HEK293 (cell line): ENCODE measurements at regions not wholly inside any gene's neighbourhood (a gene's known extent, or its start where the extent isn't known, plus 50 kb on each side); places are given as distances from the start of the nearest gene placed in this dataset.

Source experiments
- CTCF ChIA-PET: fragments of 350-600 bp; formaldehyde crosslinking; extraction: SDS; loops from one replicate; lab custom pipeline; 2021; ENCODE audit warnings: antibody characterized with exemption; lab: Yijun Ruan, JAX
- POLR2A ChIA-PET: fragments of 300-600 bp; formaldehyde crosslinking; extraction: SDS; loops from one replicate; lab custom pipeline; 2020; ENCODE audit warnings: antibody characterized with exemption, inconsistent platforms; lab: Yijun Ruan, JAX
- H3K27ac ChIP-seq: fragments of 200-500 bp; sonication (Bioruptor generic); 2 replicates; pipeline ENCODE4 v1.5.1; 2014; ENCODE audit warnings: low read depth, low read length, control low read depth, inconsistent platforms; ENCODE audit errors: extremely low read depth
- H3K36me3 ChIP-seq, 2 experiments: fragments of 200-500 bp in 1 of 2; sonication (Bioruptor generic) in 1 of 2; 1 replicate in 1 of 2; 2 replicates in 1 of 2; pipeline ENCODE4 v1.5.1; 2014 to 2017; ENCODE audit warnings: inconsistent platforms in 2 of 2, low read length in 2 of 2; ENCODE audit not compliant: control insufficient read depth in 2 of 2, insufficient read depth in 1 of 2
- H3K4me1 ChIP-seq: fragments of 200-500 bp; sonication (Bioruptor generic); 2 replicates; pipeline ENCODE4 v1.5.1; 2014; ENCODE audit warnings: mild to moderate bottlenecking, low read length, inconsistent platforms; ENCODE audit not compliant: control insufficient read depth, insufficient read depth
- H3K4me3 ChIP-seq: 2 replicates; pipeline ENCODE4 v1.5.1; 2011; ENCODE audit warnings: low read depth, mild to moderate bottlenecking, control low read depth, low read length, moderate library complexity
- H3K9me3 ChIP-seq: fragments of 200-500 bp; sonication (Bioruptor generic); 2 replicates; pipeline ENCODE4 v1.5.1; 2014; ENCODE audit warnings: low read depth, low read length, inconsistent platforms; ENCODE audit not compliant: control insufficient read depth, insufficient read depth
- RBAK ChIP-seq: fragments of 450-650 bp; formaldehyde crosslinking; IDR thresholded peaks from 2 replicates; pipeline ENCODE4 v1.5.1; 2016; ENCODE audit warnings: missing biosample characterization, missing genetic modification characterization
- SP2 ChIP-seq: fragments of 450-650 bp; formaldehyde crosslinking; IDR thresholded peaks from 2 replicates; pipeline ENCODE4 v1.5.1; 2016; ENCODE audit warnings: missing biosample characterization, missing genetic modification characterization
- ZNF10 ChIP-seq: fragments of 450-650 bp; formaldehyde crosslinking; IDR thresholded peaks from 2 replicates; pipeline ENCODE4 v1.5.1; 2017; ENCODE audit warnings: missing biosample characterization, missing genetic modification characterization
- ZNF133 ChIP-seq: fragments of 450-650 bp; formaldehyde crosslinking; IDR thresholded peaks from 2 replicates; pipeline ENCODE4 v1.5.1; 2016; ENCODE audit warnings: missing biosample characterization, missing genetic modification characterization
- ZNF146 ChIP-seq: fragments of 450-650 bp; formaldehyde crosslinking; IDR thresholded peaks from 2 replicates; pipeline ENCODE4 v1.5.1; 2016; ENCODE audit warnings: missing biosample characterization, missing genetic modification characterization
- ZNF157 ChIP-seq: fragments of 450-650 bp; formaldehyde crosslinking; IDR thresholded peaks from 2 replicates; pipeline ENCODE4 v1.5.1; 2016; ENCODE audit warnings: missing biosample characterization, missing genetic modification characterization
- ZNF23 ChIP-seq: fragments of 450-650 bp; formaldehyde crosslinking; IDR thresholded peaks from 2 replicates; pipeline ENCODE4 v1.5.1; 2016; ENCODE audit warnings: missing biosample characterization, missing genetic modification characterization, borderline replicate concordance
- ZNF324 ChIP-seq: fragments of 450-650 bp; formaldehyde crosslinking; IDR thresholded peaks from 2 replicates; pipeline ENCODE4 v1.5.1; 2016; ENCODE audit warnings: missing biosample characterization, missing genetic modification characterization
- ZNF37A ChIP-seq: fragments of 450-650 bp; IDR thresholded peaks from 2 replicates; pipeline ENCODE4 v1.5.1; 2018; ENCODE audit warnings: missing biosample characterization, missing genetic modification characterization
- ZNF664 ChIP-seq: fragments of 450-650 bp; formaldehyde crosslinking; IDR thresholded peaks from 2 replicates; pipeline ENCODE4 v1.5.1; 2016; ENCODE audit warnings: missing biosample characterization, missing genetic modification characterization
- ZNF707 ChIP-seq: fragments of 450-650 bp; formaldehyde crosslinking; IDR thresholded peaks from 2 replicates; pipeline ENCODE4 v1.5.1; 2016; ENCODE audit warnings: missing biosample characterization, missing genetic modification characterization
- ZNF76 ChIP-seq: fragments of 450-650 bp; formaldehyde crosslinking; IDR thresholded peaks from 2 replicates; pipeline ENCODE4; 2016; ENCODE audit warnings: low read depth, missing biosample characterization, missing genetic modification characterization, borderline replicate concordance
- ZNF776 ChIP-seq: fragments of 450-650 bp; formaldehyde crosslinking; IDR thresholded peaks from 2 replicates; pipeline ENCODE4 v1.5.0; 2017; ENCODE audit warnings: missing biosample characterization, missing genetic modification characterization, borderline replicate concordance
- TF ChIP-seq, protein P1 (sequence below): fragments of 450-650 bp; formaldehyde crosslinking; IDR thresholded peaks from 2 replicates; pipeline ENCODE4 v1.5.1; 2016; ENCODE audit warnings: missing biosample characterization, missing genetic modification characterization
- TF ChIP-seq, protein P2 (sequence below): fragments of 450-650 bp; formaldehyde crosslinking; conservative IDR thresholded peaks from 2 replicates; pipeline ENCODE4 v1.5.1; 2016; ENCODE audit warnings: low read depth, missing biosample characterization, missing genetic modification characterization
- TF ChIP-seq, protein P3 (sequence below): fragments of 450-650 bp; formaldehyde crosslinking; optimal IDR thresholded peaks from 2 replicates; pipeline ENCODE3; 2016; ENCODE audit warnings: missing biosample characterization, mild to moderate bottlenecking, missing genetic modification characterization
- TF ChIP-seq, protein P4 (sequence below): fragments of 450-650 bp; IDR thresholded peaks from 2 replicates; pipeline ENCODE4 v1.5.1; 2018; ENCODE audit warnings: missing biosample characterization, missing genetic modification characterization
- TF ChIP-seq, protein P5 (sequence below): fragments of 450-650 bp; formaldehyde crosslinking; IDR thresholded peaks from 2 replicates; pipeline ENCODE4 v1.5.1; 2016; ENCODE audit warnings: missing biosample characterization, missing genetic modification characterization
- TF ChIP-seq, protein P6 (sequence below): fragments of 450-650 bp; formaldehyde crosslinking; IDR thresholded peaks from 2 replicates; pipeline ENCODE4 v1.5.1; 2016; ENCODE audit warnings: missing biosample characterization, missing genetic modification characterization, borderline replicate concordance
- TF ChIP-seq, protein P7 (sequence below): fragments of 450-650 bp; formaldehyde crosslinking; IDR thresholded peaks from 2 replicates; pipeline ENCODE4 v1.5.1; 2016; ENCODE audit warnings: missing biosample characterization, missing genetic modification characterization
- TF ChIP-seq, protein P8 (sequence below): fragments of 450-650 bp; formaldehyde crosslinking; IDR thresholded peaks from 2 replicates; pipeline ENCODE4 v1.5.1; 2016; ENCODE audit warnings: missing biosample characterization, missing genetic modification characterization

DNA sequence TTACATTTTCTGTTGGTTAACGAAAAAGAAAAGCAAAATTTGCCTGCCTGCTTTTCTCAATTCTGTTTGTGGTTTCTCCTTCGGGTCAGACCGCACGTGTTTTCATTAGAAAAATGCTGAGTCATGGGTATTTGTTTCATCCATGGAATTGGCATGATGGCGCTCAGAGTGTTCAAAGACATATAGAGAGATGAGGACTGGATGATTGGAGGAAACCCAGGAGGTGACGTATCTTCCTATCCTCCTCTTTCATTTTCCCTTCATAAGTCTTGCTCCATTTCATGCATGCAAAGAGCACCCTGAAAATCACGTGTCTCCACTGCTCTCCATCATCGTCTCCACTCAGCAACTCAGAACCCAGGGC, 353.8 kb upstream of the WWC1 start:
- H3K36me3 ChIP-seq: no peaks in the 10 kb centered on the region
- no peak overlapping the region for H3K4me3 ChIP-seq
- ChIA-PET CTCF (no interaction called here), POLR2A (no interaction called here)
- H3K4me1 ChIP-seq: no peaks in the 10 kb centered on the region
- no peaks in the 10 kb centered on the region for H3K9me3 ChIP-seq
- H3K27ac ChIP-seq: no peak overlapping the region
- TF ChIP-seq ZNF146 (tag by site-specific recombination) (no peak), ZNF157 (tag by site-specific recombination) (no peak), ZNF324 (tag by site-specific recombination) (no peak), ZNF10 (tag by site-specific recombination) (no peak), SP2 (tag by site-specific recombination) (no peak), ZNF37A (tag by site-specific recombination) (no peak)
- TF ChIP-seq, protein P1, sequence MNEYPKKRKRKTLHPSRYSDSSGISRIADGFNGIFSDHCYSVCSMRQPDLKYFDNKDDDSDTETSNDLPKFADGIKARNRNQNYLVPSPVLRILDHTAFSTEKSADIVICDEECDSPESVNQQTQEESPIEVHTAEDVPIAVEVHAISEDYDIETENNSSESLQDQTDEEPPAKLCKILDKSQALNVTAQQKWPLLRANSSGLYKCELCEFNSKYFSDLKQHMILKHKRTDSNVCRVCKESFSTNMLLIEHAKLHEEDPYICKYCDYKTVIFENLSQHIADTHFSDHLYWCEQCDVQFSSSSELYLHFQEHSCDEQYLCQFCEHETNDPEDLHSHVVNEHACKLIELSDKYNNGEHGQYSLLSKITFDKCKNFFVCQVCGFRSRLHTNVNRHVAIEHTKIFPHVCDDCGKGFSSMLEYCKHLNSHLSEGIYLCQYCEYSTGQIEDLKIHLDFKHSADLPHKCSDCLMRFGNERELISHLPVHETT (tag by site-specific recombination): no peak
- TF ChIP-seq, protein P2, sequence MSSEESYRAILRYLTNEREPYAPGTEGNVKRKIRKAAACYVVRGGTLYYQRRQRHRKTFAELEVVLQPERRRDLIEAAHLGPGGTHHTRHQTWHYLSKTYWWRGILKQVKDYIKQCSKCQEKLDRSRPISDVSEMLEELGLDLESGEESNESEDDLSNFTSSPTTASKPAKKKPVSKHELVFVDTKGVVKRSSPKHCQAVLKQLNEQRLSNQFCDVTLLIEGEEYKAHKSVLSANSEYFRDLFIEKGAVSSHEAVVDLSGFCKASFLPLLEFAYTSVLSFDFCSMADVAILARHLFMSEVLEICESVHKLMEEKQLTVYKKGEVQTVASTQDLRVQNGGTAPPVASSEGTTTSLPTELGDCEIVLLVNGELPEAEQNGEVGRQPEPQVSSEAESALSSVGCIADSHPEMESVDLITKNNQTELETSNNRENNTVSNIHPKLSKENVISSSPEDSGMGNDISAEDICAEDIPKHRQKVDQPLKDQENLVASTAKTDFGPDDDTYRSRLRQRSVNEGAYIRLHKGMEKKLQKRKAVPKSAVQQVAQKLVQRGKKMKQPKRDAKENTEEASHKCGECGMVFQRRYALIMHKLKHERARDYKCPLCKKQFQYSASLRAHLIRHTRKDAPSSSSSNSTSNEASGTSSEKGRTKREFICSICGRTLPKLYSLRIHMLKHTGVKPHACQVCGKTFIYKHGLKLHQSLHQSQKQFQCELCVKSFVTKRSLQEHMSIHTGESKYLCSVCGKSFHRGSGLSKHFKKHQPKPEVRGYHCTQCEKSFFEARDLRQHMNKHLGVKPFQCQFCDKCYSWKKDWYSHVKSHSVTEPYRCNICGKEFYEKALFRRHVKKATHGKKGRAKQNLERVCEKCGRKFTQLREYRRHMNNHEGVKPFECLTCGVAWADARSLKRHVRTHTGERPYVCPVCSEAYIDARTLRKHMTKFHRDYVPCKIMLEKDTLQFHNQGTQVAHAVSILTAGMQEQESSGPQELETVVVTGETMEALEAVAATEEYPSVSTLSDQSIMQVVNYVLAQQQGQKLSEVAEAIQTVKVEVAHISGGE (tag by site-specific recombination): no peak
- TF ChIP-seq, protein P3, sequence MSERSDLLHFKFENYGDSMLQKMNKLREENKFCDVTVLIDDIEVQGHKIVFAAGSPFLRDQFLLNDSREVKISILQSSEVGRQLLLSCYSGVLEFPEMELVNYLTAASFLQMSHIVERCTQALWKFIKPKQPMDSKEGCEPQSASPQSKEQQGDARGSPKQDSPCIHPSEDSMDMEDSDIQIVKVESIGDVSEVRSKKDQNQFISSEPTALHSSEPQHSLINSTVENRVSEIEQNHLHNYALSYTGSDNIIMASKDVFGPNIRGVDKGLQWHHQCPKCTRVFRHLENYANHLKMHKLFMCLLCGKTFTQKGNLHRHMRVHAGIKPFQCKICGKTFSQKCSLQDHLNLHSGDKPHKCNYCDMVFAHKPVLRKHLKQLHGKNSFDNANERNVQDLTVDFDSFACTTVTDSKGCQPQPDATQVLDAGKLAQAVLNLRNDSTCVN: no peak
- TF ChIP-seq, protein P4, sequence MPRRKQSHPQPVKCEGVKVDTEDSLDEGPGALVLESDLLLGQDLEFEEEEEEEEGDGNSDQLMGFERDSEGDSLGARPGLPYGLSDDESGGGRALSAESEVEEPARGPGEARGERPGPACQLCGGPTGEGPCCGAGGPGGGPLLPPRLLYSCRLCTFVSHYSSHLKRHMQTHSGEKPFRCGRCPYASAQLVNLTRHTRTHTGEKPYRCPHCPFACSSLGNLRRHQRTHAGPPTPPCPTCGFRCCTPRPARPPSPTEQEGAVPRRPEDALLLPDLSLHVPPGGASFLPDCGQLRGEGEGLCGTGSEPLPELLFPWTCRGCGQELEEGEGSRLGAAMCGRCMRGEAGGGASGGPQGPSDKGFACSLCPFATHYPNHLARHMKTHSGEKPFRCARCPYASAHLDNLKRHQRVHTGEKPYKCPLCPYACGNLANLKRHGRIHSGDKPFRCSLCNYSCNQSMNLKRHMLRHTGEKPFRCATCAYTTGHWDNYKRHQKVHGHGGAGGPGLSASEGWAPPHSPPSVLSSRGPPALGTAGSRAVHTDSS (tag by site-specific recombination): no peak
- TF ChIP-seq, protein P5, sequence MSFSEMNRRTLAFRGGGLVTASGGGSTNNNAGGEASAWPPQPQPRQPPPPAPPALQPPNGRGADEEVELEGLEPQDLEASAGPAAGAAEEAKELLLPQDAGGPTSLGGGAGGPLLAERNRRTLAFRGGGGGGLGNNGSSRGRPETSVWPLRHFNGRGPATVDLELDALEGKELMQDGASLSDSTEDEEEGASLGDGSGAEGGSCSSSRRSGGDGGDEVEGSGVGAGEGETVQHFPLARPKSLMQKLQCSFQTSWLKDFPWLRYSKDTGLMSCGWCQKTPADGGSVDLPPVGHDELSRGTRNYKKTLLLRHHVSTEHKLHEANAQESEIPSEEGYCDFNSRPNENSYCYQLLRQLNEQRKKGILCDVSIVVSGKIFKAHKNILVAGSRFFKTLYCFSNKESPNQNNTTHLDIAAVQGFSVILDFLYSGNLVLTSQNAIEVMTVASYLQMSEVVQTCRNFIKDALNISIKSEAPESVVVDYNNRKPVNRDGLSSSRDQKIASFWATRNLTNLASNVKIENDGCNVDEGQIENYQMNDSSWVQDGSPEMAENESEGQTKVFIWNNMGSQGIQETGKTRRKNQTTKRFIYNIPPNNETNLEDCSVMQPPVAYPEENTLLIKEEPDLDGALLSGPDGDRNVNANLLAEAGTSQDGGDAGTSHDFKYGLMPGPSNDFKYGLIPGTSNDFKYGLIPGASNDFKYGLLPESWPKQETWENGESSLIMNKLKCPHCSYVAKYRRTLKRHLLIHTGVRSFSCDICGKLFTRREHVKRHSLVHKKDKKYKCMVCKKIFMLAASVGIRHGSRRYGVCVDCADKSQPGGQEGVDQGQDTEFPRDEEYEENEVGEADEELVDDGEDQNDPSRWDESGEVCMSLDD: no peak
- TF ChIP-seq, all 188 proteins: peak for 0

DNA sequence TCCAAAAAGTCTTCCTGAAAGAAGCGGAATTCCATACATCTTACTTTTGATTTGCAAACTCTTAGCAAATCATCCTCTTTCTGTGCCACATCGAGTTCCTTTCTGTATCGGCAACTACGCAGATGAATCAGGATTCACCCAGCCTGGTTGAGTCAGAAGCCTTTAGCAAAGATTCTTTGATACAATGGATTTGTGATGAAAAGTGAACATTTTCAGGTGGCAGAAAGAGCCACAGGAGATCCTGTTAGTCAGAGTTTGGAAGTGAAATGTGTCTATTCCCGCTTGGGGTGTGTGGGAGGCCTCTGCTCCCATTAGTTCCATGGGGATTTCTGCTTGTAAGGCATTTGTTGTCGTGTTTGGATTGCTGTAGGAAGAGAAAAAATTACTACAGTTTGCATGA, 351.8 kb upstream of the WWC1 start:
- H3K27ac ChIP-seq: no peak overlapping the region
- no peaks in the 10 kb centered on the region for H3K4me1 ChIP-seq
- H3K36me3 ChIP-seq: no peaks in the 10 kb centered on the region
- ChIA-PET POLR2A (no interaction called here), CTCF (no interaction called here)
- no peak overlapping the region for H3K4me3 ChIP-seq
- H3K9me3 ChIP-seq: no peaks in the 10 kb centered on the region
- TF ChIP-seq ZNF776 (tag by site-specific recombination) (no peak), ZNF133 (no peak), RBAK (tag by site-specific recombination) (no peak), ZNF76 (tag by site-specific recombination) (no peak), ZNF157 (tag by site-specific recombination) (no peak), ZNF664 (tag by site-specific recombination) (no peak), ZNF23 (tag by site-specific recombination) (no peak), ZNF707 (no peak)
- TF ChIP-seq, protein P6, sequence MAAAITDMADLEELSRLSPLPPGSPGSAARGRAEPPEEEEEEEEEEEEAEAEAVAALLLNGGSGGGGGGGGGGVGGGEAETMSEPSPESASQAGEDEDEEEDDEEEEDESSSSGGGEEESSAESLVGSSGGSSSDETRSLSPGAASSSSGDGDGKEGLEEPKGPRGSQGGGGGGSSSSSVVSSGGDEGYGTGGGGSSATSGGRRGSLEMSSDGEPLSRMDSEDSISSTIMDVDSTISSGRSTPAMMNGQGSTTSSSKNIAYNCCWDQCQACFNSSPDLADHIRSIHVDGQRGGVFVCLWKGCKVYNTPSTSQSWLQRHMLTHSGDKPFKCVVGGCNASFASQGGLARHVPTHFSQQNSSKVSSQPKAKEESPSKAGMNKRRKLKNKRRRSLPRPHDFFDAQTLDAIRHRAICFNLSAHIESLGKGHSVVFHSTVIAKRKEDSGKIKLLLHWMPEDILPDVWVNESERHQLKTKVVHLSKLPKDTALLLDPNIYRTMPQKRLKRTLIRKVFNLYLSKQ (tag by site-specific recombination): no peak
- TF ChIP-seq, protein P7, sequence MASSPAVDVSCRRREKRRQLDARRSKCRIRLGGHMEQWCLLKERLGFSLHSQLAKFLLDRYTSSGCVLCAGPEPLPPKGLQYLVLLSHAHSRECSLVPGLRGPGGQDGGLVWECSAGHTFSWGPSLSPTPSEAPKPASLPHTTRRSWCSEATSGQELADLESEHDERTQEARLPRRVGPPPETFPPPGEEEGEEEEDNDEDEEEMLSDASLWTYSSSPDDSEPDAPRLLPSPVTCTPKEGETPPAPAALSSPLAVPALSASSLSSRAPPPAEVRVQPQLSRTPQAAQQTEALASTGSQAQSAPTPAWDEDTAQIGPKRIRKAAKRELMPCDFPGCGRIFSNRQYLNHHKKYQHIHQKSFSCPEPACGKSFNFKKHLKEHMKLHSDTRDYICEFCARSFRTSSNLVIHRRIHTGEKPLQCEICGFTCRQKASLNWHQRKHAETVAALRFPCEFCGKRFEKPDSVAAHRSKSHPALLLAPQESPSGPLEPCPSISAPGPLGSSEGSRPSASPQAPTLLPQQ (tag by site-specific recombination): no peak
- TF ChIP-seq, protein P8, sequence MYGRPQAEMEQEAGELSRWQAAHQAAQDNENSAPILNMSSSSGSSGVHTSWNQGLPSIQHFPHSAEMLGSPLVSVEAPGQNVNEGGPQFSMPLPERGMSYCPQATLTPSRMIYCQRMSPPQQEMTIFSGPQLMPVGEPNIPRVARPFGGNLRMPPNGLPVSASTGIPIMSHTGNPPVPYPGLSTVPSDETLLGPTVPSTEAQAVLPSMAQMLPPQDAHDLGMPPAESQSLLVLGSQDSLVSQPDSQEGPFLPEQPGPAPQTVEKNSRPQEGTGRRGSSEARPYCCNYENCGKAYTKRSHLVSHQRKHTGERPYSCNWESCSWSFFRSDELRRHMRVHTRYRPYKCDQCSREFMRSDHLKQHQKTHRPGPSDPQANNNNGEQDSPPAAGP: no peak
